OCI-LY7 (cell line): ENCODE measurements at regions not wholly inside any gene's neighbourhood (a gene's known extent, or its start where the extent isn't known, plus 50 kb on each side); places are given as distances from the start of the nearest gene placed in this dataset.

Experiments
- BruUV-seq: library from RNA; stranded (reverse); fragments of 400-500 nt; replicated peaks from 2 replicates; lab custom pipeline; 2021; lab: Mats Ljungman, UMichigan
- CTCF ChIA-PET: fragments of 300-600 bp; sonication (Branson Sonifier 250); formaldehyde crosslinking; loops from one replicate; lab custom pipeline; 2022; ENCODE audit warnings: antibody characterized with exemption; ENCODE audit not compliant: unreplicated experiment; lab: Charles Lee
- POLR2A ChIA-PET: fragments of 300-600 bp; sonication (Branson Sonifier 250); formaldehyde crosslinking; loops from one replicate; lab custom pipeline; 2022; ENCODE audit warnings: antibody characterized with exemption; lab: Charles Lee
- DNase-seq: peaks from one replicate; pipeline ENCODE4 v3.0.0-alpha.2; 2015; ENCODE audit warnings: low spot score
- H2AFZ ChIP-seq: fragments of 200-600 bp; sonication (generic), shearing (Covaris generic); 2 replicates; pipeline ENCODE4 v1.6.1; 2014; ENCODE audit warnings: mild to moderate bottlenecking, antibody characterized with exemption, low read length, moderate library complexity
- H3K27ac ChIP-seq: fragments of 200-600 bp; sonication (generic); 2 replicates; pipeline ENCODE4 v1.5.1; 2014; ENCODE audit warnings: mixed run types, low read depth, mild to moderate bottlenecking, moderate library complexity, low read length, inconsistent platforms; ENCODE audit not compliant: poor library complexity, severe bottlenecking
- H3K36me3 ChIP-seq: fragments of 200-600 bp; sonication (generic); 2 replicates; pipeline ENCODE4 v1.6.1; 2014; ENCODE audit warnings: mild to moderate bottlenecking, antibody characterized with exemption, low read length, moderate library complexity, mixed read lengths; ENCODE audit not compliant: insufficient read depth
- H3K4me1 ChIP-seq: fragments of 200-600 bp; sonication (generic); 2 replicates; pipeline ENCODE4 v1.5.1; 2014; ENCODE audit warnings: mild to moderate bottlenecking, low read length; ENCODE audit not compliant: insufficient read depth, poor library complexity, severe bottlenecking
- H3K4me2 ChIP-seq: fragments of 200-600 bp; sonication (generic); 2 replicates; pipeline ENCODE4 v1.6.1; 2014; ENCODE audit warnings: mild to moderate bottlenecking, low read length
- H3K4me3 ChIP-seq: fragments of 200-600 bp; sonication (generic); 2 replicates; pipeline ENCODE4 v1.5.1; 2014; ENCODE audit warnings: mild to moderate bottlenecking, low read depth, low read length; ENCODE audit not compliant: poor library complexity, severe bottlenecking
- H3K79me2 ChIP-seq: fragments of 200-600 bp; sonication (generic); 2 replicates; pipeline ENCODE4 v1.6.1; 2016; ENCODE audit warnings: low read depth, mild to moderate bottlenecking, low read length, moderate library complexity, mixed read lengths; ENCODE audit not compliant: insufficient read depth
- H3K9me2 ChIP-seq: fragments of 200-600 bp; sonication (generic); 2 replicates; pipeline ENCODE4 v1.6.1; 2016; ENCODE audit warnings: mild to moderate bottlenecking, low read length, mixed read lengths; ENCODE audit not compliant: insufficient read depth
- H3K9me3 ChIP-seq: fragments of 200-600 bp; sonication (generic); 2 replicates; pipeline ENCODE4 v1.6.1; 2014; ENCODE audit warnings: mild to moderate bottlenecking, mixed run types, low read length, mixed read lengths
- H4K20me1 ChIP-seq: fragments of 200-600 bp; sonication (generic); 2 replicates; pipeline ENCODE4 v1.6.1; 2014; ENCODE audit warnings: mild to moderate bottlenecking, antibody characterized with exemption, low read length, moderate library complexity, mixed read lengths; ENCODE audit not compliant: insufficient read depth
- CTCF ChIP-seq: fragments of 200-600 bp; sonication (generic); conservative IDR thresholded peaks from 2 replicates; pipeline ENCODE4 v1.5.1; 2014; ENCODE audit warnings: mild to moderate bottlenecking, antibody characterized with exemption, low read length, moderate library complexity, mixed read lengths
- EZH2phosphoT487 ChIP-seq: fragments of 200-600 bp; sonication (generic); IDR thresholded peaks from 2 replicates; pipeline ENCODE4 v1.6.1; 2018; ENCODE audit warnings: low read depth, borderline replicate concordance, mild to moderate bottlenecking, mixed run types, antibody characterized with exemption, low read length, moderate library complexity, mixed read lengths
- intact Hi-C: fragments of 100-400 bp; cut with micrococcal nuclease; formaldehyde crosslinking; loops from one replicate; pipeline ENCODE4 v1.10.0; 2022; ENCODE audit not compliant: unreplicated experiment

- Histone ChIP-seq H3K9me2 (no peaks in the 10 kb centered on the region), H3K79me2 (no peaks in the 10 kb centered on the region), H3K27ac (no peak overlapping the region), H3K9me3 (no peaks in the 10 kb centered on the region), H3K4me2 (no peak overlapping the region), H3K4me1 (no peaks in the 10 kb centered on the region), H3K4me3 (no peak overlapping the region), H4K20me1 (no peaks in the 10 kb centered on the region), H2AFZ (no peak overlapping the region), H3K36me3 (no peaks in the 10 kb centered on the region)
- no TSS peak for BruUV-seq
- POLR2A ChIA-PET, result no interaction called here
- no peak for TF ChIP-seq CTCF
- no peak for TF ChIP-seq EZH2phosphoT487
- CTCF ChIA-PET, result no interaction called here
- no peak for DNase-seq
- intact Hi-C loops, result no loop called here
These were observed 142.8 kb upstream of the SOX1 start for GRCh38 chr13:111923991-111924677.

GRCh38 chr13:111924678-111925075 is 142.3 kb upstream of the SOX1 start:
- no peak for TF ChIP-seq EZH2phosphoT487
- TF ChIP-seq CTCF, result no peak
- Histone ChIP-seq H3K79me2 (no peaks in the 10 kb centered on the region), H3K9me3 (no peaks in the 10 kb centered on the region), H3K4me3 (no peak overlapping the region), H3K27ac (no peak overlapping the region), H2AFZ (no peak overlapping the region), H3K4me2 (no peak overlapping the region), H3K36me3 (no peaks in the 10 kb centered on the region), H3K4me1 (no peaks in the 10 kb centered on the region), H4K20me1 (no peaks in the 10 kb centered on the region), H3K9me2 (no peaks in the 10 kb centered on the region)
- intact Hi-C loops, result no loop called here
- ChIA-PET POLR2A (no interaction called here), CTCF (no interaction called here)
- DNase-seq, result no peak
- BruUV-seq, result no TSS peak

- intact Hi-C loops, result no loop called here
- Histone ChIP-seq H3K4me2 (no peak overlapping the region), H3K4me1 (no peaks in the 10 kb centered on the region), H3K36me3 (no peaks in the 10 kb centered on the region), H3K4me3 (no peak overlapping the region), H3K9me3 (no peaks in the 10 kb centered on the region), H3K79me2 (no peaks in the 10 kb centered on the region), H4K20me1 (no peaks in the 10 kb centered on the region), H2AFZ (no peak overlapping the region), H3K9me2 (no peaks in the 10 kb centered on the region), H3K27ac (no peak overlapping the region)
- ChIA-PET POLR2A (interaction anchor here (0.5 kb wide), 1 partner anchor 1910 kb away, joined by 4 read pairs; no protein-coding TSS in a partner anchor), CTCF (no interaction called here)
- no peak for TF ChIP-seq CTCF
- no peak for TF ChIP-seq EZH2phosphoT487
- DNase-seq, result no peak
- BruUV-seq, result no TSS peak
These were observed 141.6 kb upstream of the SOX1 start for GRCh38 chr13:111925146-111925875.
